Tibial artery (tissue), 4 donors: ENCODE measurements at regions not wholly inside any gene's neighbourhood (a gene's known extent, or its start where the extent isn't known, plus 50 kb on each side); places are given as distances from the start of the nearest gene placed in this dataset.

Experiments used
- DNase-seq, 2 donors: peaks; one replicate each; pipeline ENCODE4 v3.0.0-alpha.2; 2019
- H3K27ac ChIP-seq, 2 donors: fragments of 200-600 bp; sonication (generic) in 1 of 2; 1 replicate in 1 of 2; 2 replicates in 1 of 2; pipeline ENCODE4 v1.5.1; 2018 to 2019; ENCODE audit warnings: mild to moderate bottlenecking in 1 of 2
- H3K27me3 ChIP-seq, 2 donors: fragments of 200-600 bp; sonication (generic) in 1 of 2; one replicate each; pipeline versions ENCODE4 v1.5.1 to v1.6.0; 2016 to 2019
- H3K36me3 ChIP-seq, 3 donors: fragments of 200-600 bp; sonication (generic) in 2 of 3; one replicate each; pipeline ENCODE4 v1.5.1; 2016 to 2019; ENCODE audit warnings: mild to moderate bottlenecking in 2 of 3
- H3K4me1 ChIP-seq, 4 donors: fragments of 200-600 bp; sonication (generic) in 2 of 4; 1 replicate in 3 of 4; 2 replicates in 1 of 4; pipeline ENCODE4 v1.5.1; 2016 to 2019
- H3K4me3 ChIP-seq, 2 donors: fragments of 200-600 bp; sonication (generic) in 1 of 2; 1 replicate in 1 of 2; 2 replicates in 1 of 2; pipeline ENCODE4 v1.5.1; 2018 to 2019; ENCODE audit warnings: mild to moderate bottlenecking in 2 of 2
- H3K9me3 ChIP-seq, 3 donors: fragments of 200-600 bp; sonication (generic) in 1 of 3; one replicate each; pipeline ENCODE4 v1.5.1; 2016 to 2019
- CTCF ChIP-seq, 2 experiments: fragments of 200-600 bp in 1 of 2; fragments of 450-650 bp in 1 of 2; IDR thresholded peaks; one replicate each; pipeline ENCODE4 v1.5.1; 2017 to 2019; ENCODE audit warnings: antibody characterized with exemption in 2 of 2, mild to moderate bottlenecking in 1 of 2, moderate library complexity in 1 of 2
- intact Hi-C: fragments of 100-400 bp; cut with DNase I; formaldehyde crosslinking; loops from one replicate; pipeline ENCODE4 v1.15.0; 2023; ENCODE audit warnings: low total_unique reads

GRCh38 chr10:36053271-36053670 is 411.2 kb upstream of the FZD8 start:
- Histone ChIP-seq H3K27me3 (no peaks in the 10 kb centered on the region), H3K4me1 (no peaks in the 10 kb centered on the region), H3K27ac (no peak overlapping the region), H3K4me3 (no peak overlapping the region), H3K9me3 (peaks cover 0 to 5% (median 0%) of the 10 kb centered on the region in 3 donors), H3K36me3 (peaks cover 0 to 3% (median 0%) of the 10 kb centered on the region in 3 donors)
- DNase-seq, result no peak
- no peak for TF ChIP-seq CTCF (IDR thresholded peaks at IDR 0.05)
- intact Hi-C loops, result no loop called here

GRCh38 chr10:36051500-36051991 is 409.4 kb upstream of the FZD8 start:
- H3K9me3 ChIP-seq, result peaks cover 0 to 7% (median 0%) of the 10 kb centered on the region in 3 donors
- H3K27ac ChIP-seq, result no peak overlapping the region
- intact Hi-C loops, result no loop called here

GRCh38 chr10:36050763-36051499 is 408.8 kb upstream of the FZD8 start:
- no peak for DNase-seq
- intact Hi-C loops, result no loop called here
- H3K27ac ChIP-seq, result no peak overlapping the region
- no peaks in the 10 kb centered on the region for H3K4me1 ChIP-seq
- H3K27me3 ChIP-seq, result no peaks in the 10 kb centered on the region
- no peak overlapping the region for H3K4me3 ChIP-seq
- H3K36me3 ChIP-seq, result peaks cover 0 to 3% (median 0%) of the 10 kb centered on the region in 3 donors
- TF ChIP-seq CTCF (IDR thresholded peaks at IDR 0.05), result no peak
- peaks cover 0 to 7% (median 0%) of the 10 kb centered on the region in 3 donors for H3K9me3 ChIP-seq

More at GRCh38 chr10:36051500-36051991, 409.4 kb upstream of the FZD8 start:
- Histone ChIP-seq H3K36me3 (peaks cover 0 to 3% (median 0%) of the 10 kb centered on the region in 3 donors), H3K27me3 (no peaks in the 10 kb centered on the region), H3K4me1 (no peaks in the 10 kb centered on the region), H3K4me3 (no peak overlapping the region)
- no peak for DNase-seq
- TF ChIP-seq CTCF (IDR thresholded peaks at IDR 0.05), result no peak

- no peak for DNase-seq
- Histone ChIP-seq H3K27me3 (no peaks in the 10 kb centered on the region), H3K4me3 (no peak overlapping the region), H3K27ac (no peak overlapping the region), H3K36me3 (no peaks in the 10 kb centered on the region), H3K4me1 (no peaks in the 10 kb centered on the region), H3K9me3 (peaks cover 0 to 7% (median 0%) of the 10 kb centered on the region in 3 donors)
- intact Hi-C loops, result no loop called here
- no peak for TF ChIP-seq CTCF (IDR thresholded peaks at IDR 0.05)
Measured at GRCh38 chr10:36048780-36049179, 406.7 kb upstream of the FZD8 start.

GRCh38 chr10:36048236-36048635 is 406.1 kb upstream of the FZD8 start:
- no peak for DNase-seq

More at GRCh38 chr10:36048236-36048635, 406.1 kb upstream of the FZD8 start:
- Histone ChIP-seq H3K4me1 (no peaks in the 10 kb centered on the region), H3K9me3 (peaks cover 0 to 7% (median 0%) of the 10 kb centered on the region in 3 donors), H3K36me3 (no peaks in the 10 kb centered on the region), H3K27ac (no peak overlapping the region), H3K4me3 (no peak overlapping the region), H3K27me3 (no peaks in the 10 kb centered on the region)
- intact Hi-C loops, result no loop called here
- TF ChIP-seq CTCF (IDR thresholded peaks at IDR 0.05), result no peak
